Upper lobe of left lung (tissue), 4 donors: ENCODE measurements at regions not wholly inside any gene's neighbourhood (a gene's known extent, or its start where the extent isn't known, plus 50 kb on each side); places are given as distances from the start of the nearest gene placed in this dataset.

ENCODE experiments used
- EP300 ChIP-seq, 4 donors: sonication (generic); formaldehyde crosslinking; IDR thresholded peaks; one replicate each; pipeline ENCODE4 v1.5.1; 2017; ENCODE audit warnings: antibody characterized with exemption in 4 of 4, control low read depth in 2 of 4
- POLR2A ChIP-seq, 4 donors: fragments of 450-650 bp; IDR thresholded peaks; one replicate each; pipeline ENCODE4 v1.5.1; 2016 to 2017; ENCODE audit warnings: antibody characterized with exemption in 4 of 4, mild to moderate bottlenecking in 2 of 4
- POLR2AphosphoS5 ChIP-seq, 2 donors: sonication (generic); formaldehyde crosslinking; IDR thresholded peaks; one replicate each; pipeline ENCODE4 v1.5.1; 2017; ENCODE audit warnings: antibody characterized with exemption in 2 of 2
- TF ChIP-seq, protein P1 (sequence below), 6 experiments: fragments of 450-650 bp in 4 of 6; fragments of 200-600 bp in 2 of 6; sonication (generic) in 2 of 6; IDR thresholded peaks; one replicate each; pipeline ENCODE4 v1.5.1; 2016 to 2019; ENCODE audit warnings: antibody characterized with exemption in 6 of 6

GRCh38 chr10:20457649-20458048 is 439.5 kb downstream of the NEBL start:
- TF ChIP-seq, protein P1, sequence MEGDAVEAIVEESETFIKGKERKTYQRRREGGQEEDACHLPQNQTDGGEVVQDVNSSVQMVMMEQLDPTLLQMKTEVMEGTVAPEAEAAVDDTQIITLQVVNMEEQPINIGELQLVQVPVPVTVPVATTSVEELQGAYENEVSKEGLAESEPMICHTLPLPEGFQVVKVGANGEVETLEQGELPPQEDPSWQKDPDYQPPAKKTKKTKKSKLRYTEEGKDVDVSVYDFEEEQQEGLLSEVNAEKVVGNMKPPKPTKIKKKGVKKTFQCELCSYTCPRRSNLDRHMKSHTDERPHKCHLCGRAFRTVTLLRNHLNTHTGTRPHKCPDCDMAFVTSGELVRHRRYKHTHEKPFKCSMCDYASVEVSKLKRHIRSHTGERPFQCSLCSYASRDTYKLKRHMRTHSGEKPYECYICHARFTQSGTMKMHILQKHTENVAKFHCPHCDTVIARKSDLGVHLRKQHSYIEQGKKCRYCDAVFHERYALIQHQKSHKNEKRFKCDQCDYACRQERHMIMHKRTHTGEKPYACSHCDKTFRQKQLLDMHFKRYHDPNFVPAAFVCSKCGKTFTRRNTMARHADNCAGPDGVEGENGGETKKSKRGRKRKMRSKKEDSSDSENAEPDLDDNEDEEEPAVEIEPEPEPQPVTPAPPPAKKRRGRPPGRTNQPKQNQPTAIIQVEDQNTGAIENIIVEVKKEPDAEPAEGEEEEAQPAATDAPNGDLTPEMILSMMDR (IDR thresholded peaks at IDR 0.05) = no peak
- TF ChIP-seq POLR2AphosphoS5 (IDR thresholded peaks at IDR 0.05) (no peak), POLR2A (IDR thresholded peaks at IDR 0.05) (no peak), EP300 (IDR thresholded peaks at IDR 0.05) (no peak)
